Astrocyte (in vitro differentiated cells and primary cell): ENCODE measurements at regions not wholly inside any gene's neighbourhood (a gene's known extent, or its start where the extent isn't known, plus 50 kb on each side); places are given as distances from the start of the nearest gene placed in this dataset.

Source experiments
- DNase-seq: peaks from one replicate; pipeline ENCODE4 v3.0.0-alpha.2; 2010; ENCODE audit warnings: low read depth
- FAIRE-seq: peaks from 2 replicates; lab custom pipeline; 2011; peaks lifted over from hg19 to GRCh38; lab: Jason Lieb, UNC
- H2AFZ ChIP-seq: 2 replicates; pipeline ENCODE4 v1.6.0; 2012; ENCODE audit warnings: low read depth, low read length, inconsistent platforms
- H3K27ac ChIP-seq: 2 replicates; pipeline ENCODE4 v1.5.1; 2011; ENCODE audit warnings: low read depth, low read length, inconsistent platforms
- H3K27me3 ChIP-seq: 2 replicates; pipeline ENCODE4 v1.6.0; 2011; ENCODE audit warnings: low read length, inconsistent platforms; ENCODE audit not compliant: insufficient read depth
- H3K36me3 ChIP-seq: 2 replicates; pipeline ENCODE4 v1.5.1; 2011; ENCODE audit warnings: low read length, inconsistent platforms; ENCODE audit not compliant: insufficient read depth
- H3K4me1 ChIP-seq: 2 replicates; pipeline ENCODE4 v1.5.1; 2011; ENCODE audit warnings: low read length, inconsistent platforms; ENCODE audit not compliant: insufficient read depth
- H3K4me2 ChIP-seq: 2 replicates; pipeline ENCODE4 v1.6.0; 2012; ENCODE audit warnings: low read length, inconsistent platforms
- H3K4me3 ChIP-seq: 2 replicates; pipeline ENCODE4 v1.5.1; 2011; ENCODE audit warnings: low read depth, mild to moderate bottlenecking, low read length, inconsistent platforms; ENCODE audit not compliant: insufficient read depth
- H3K79me2 ChIP-seq: 2 replicates; pipeline ENCODE4 v1.6.0; 2012; ENCODE audit warnings: mild to moderate bottlenecking, low read length, inconsistent platforms; ENCODE audit not compliant: insufficient read depth
- H3K9ac ChIP-seq: 2 replicates; pipeline ENCODE4 v1.6.0; 2012; ENCODE audit warnings: mild to moderate bottlenecking, low read length, inconsistent platforms
- H3K9me3 ChIP-seq: 2 replicates; pipeline ENCODE4 v1.5.1; 2012; ENCODE audit warnings: low read depth, mild to moderate bottlenecking, low read length, inconsistent platforms; ENCODE audit not compliant: insufficient read depth
- H4K20me1 ChIP-seq: 2 replicates; pipeline ENCODE4 v1.6.0; 2012; ENCODE audit warnings: low read length, inconsistent platforms; ENCODE audit not compliant: insufficient read depth
- H3K27ac Mint-ChIP-seq: one replicate; pipeline ENCODE4 v1.8.0; 2021; ENCODE audit warnings: mild to moderate bottlenecking, mixed read lengths; ENCODE audit not compliant: unreplicated experiment
- H3K27me3 Mint-ChIP-seq: one replicate; pipeline ENCODE4 v1.8.0; 2021; ENCODE audit warnings: low read depth, mixed read lengths; ENCODE audit not compliant: unreplicated experiment
- H3K36me3 Mint-ChIP-seq: one replicate; pipeline ENCODE4 v1.8.0; 2021; ENCODE audit warnings: low read depth, mixed read lengths; ENCODE audit not compliant: unreplicated experiment
- H3K4me1 Mint-ChIP-seq: one replicate; pipeline ENCODE4 v1.8.0; 2021; ENCODE audit warnings: low read depth, mixed read lengths; ENCODE audit not compliant: unreplicated experiment
- H3K4me3 Mint-ChIP-seq: one replicate; pipeline ENCODE4 v1.8.0; 2021; ENCODE audit warnings: mild to moderate bottlenecking, moderate library complexity, mixed read lengths; ENCODE audit not compliant: unreplicated experiment
- H3K9me3 Mint-ChIP-seq: one replicate; pipeline ENCODE4 v1.8.0; 2021; ENCODE audit warnings: mild to moderate bottlenecking, mixed read lengths; ENCODE audit not compliant: unreplicated experiment
- EZH2 ChIP-seq: IDR thresholded peaks from 2 replicates; pipeline ENCODE4 v1.6.1; 2012; ENCODE audit warnings: mild to moderate bottlenecking, low read length, inconsistent platforms; ENCODE audit not compliant: insufficient read depth
- TF ChIP-seq, protein P1 (sequence below): IDR thresholded peaks from 2 replicates; pipeline ENCODE4 v1.5.1; 2011; ENCODE audit warnings: low read depth, mild to moderate bottlenecking, inconsistent platforms, low read length, moderate library complexity; ENCODE audit not compliant: insufficient read depth

DNA sequence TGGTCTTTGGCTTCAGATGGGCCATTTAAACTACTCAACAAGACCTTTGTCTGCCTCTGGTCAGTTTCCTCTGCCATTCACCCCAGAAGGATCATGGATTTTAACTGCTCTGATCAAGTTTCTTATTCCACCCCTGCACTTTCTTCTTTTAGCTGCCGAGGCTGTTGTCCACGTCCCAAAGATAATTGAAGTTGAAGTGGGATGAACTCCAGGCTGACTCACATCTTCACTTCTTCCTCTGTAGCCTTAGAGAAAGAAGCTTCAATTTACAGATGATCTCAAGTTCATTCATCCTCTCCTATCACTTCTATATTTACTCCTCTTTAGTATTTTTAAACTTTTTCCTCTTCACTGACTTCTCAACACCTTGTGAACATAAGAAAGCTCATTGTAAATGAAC lies 651.6 kb downstream of the UTRN start:
- no peak overlapping the region for H3K27ac ChIP-seq

DNA sequence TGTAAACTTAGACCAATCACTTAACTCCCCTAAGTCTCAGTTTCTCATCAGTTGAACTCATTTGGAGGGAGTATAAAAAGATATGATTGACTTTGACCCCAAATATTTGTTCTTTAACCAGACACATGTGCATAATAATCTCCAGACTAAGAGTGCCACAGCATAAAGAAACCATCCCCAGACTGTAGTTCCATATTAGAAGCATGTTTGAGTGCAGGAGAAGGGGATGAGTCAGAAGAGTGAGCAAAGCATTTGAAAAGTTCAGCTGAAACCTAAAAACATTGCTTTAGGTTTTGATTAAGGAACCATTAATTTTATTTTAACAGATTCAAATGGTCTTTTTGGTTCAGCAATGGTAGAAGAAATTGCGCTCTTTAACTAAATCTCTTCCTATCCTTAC lies 654.8 kb downstream of the UTRN start:
- Histone ChIP-seq H2AFZ (no peak overlapping the region), H3K4me1 (peaks cover 3% of the 10 kb centered on the region), H3K36me3 (no peaks in the 10 kb centered on the region), H3K27me3 (no peaks in the 10 kb centered on the region), H3K9me3 (no peaks in the 10 kb centered on the region), H3K4me2 (no peak overlapping the region), H3K4me3 (no peak overlapping the region), H3K79me2 (no peaks in the 10 kb centered on the region), H3K9ac (no peak overlapping the region), H3K27ac (no peak overlapping the region), H4K20me1 (no peaks in the 10 kb centered on the region)
- Mint-ChIP-seq H3K4me1 (peaks cover 8% of the 10 kb centered on the region), H3K4me3 (no peak overlapping the region), H3K27me3 (no peaks in the 10 kb centered on the region), H3K27ac (no peak overlapping the region), H3K9me3 (no peaks in the 10 kb centered on the region), H3K36me3 (no peaks in the 10 kb centered on the region)
- FAIRE-seq = no peak
- DNase-seq = peak; percentile 39
- TF ChIP-seq, protein P1, sequence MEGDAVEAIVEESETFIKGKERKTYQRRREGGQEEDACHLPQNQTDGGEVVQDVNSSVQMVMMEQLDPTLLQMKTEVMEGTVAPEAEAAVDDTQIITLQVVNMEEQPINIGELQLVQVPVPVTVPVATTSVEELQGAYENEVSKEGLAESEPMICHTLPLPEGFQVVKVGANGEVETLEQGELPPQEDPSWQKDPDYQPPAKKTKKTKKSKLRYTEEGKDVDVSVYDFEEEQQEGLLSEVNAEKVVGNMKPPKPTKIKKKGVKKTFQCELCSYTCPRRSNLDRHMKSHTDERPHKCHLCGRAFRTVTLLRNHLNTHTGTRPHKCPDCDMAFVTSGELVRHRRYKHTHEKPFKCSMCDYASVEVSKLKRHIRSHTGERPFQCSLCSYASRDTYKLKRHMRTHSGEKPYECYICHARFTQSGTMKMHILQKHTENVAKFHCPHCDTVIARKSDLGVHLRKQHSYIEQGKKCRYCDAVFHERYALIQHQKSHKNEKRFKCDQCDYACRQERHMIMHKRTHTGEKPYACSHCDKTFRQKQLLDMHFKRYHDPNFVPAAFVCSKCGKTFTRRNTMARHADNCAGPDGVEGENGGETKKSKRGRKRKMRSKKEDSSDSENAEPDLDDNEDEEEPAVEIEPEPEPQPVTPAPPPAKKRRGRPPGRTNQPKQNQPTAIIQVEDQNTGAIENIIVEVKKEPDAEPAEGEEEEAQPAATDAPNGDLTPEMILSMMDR = no peak
- no peak for TF ChIP-seq EZH2

More for the DNA sequence above, 651.6 kb downstream of the UTRN start:
- peak; percentile 20 for FAIRE-seq
- no peak overlapping the region for H3K27ac Mint-ChIP-seq
- H3K9me3 Mint-ChIP-seq = no peaks in the 10 kb centered on the region
- no peaks in the 10 kb centered on the region for H3K36me3 Mint-ChIP-seq
- no peak overlapping the region for H3K4me3 Mint-ChIP-seq
- H3K27me3 Mint-ChIP-seq = no peaks in the 10 kb centered on the region
- H3K79me2 ChIP-seq = no peaks in the 10 kb centered on the region
- H3K27me3 ChIP-seq = no peaks in the 10 kb centered on the region
- H2AFZ ChIP-seq = no peak overlapping the region
- H3K4me2 ChIP-seq = no peak overlapping the region
- H3K9ac ChIP-seq = no peak overlapping the region
- H3K9me3 ChIP-seq = no peaks in the 10 kb centered on the region
- no peaks in the 10 kb centered on the region for H4K20me1 ChIP-seq
- H3K4me3 ChIP-seq = no peak overlapping the region
- H3K36me3 ChIP-seq = no peaks in the 10 kb centered on the region
- peaks cover 8% of the 10 kb centered on the region for H3K4me1 Mint-ChIP-seq
- peak; percentile 41 for DNase-seq
- no peak for TF ChIP-seq EZH2
- TF ChIP-seq, protein P1 = no peak
- peaks cover 3% of the 10 kb centered on the region for H3K4me1 ChIP-seq

DNA sequence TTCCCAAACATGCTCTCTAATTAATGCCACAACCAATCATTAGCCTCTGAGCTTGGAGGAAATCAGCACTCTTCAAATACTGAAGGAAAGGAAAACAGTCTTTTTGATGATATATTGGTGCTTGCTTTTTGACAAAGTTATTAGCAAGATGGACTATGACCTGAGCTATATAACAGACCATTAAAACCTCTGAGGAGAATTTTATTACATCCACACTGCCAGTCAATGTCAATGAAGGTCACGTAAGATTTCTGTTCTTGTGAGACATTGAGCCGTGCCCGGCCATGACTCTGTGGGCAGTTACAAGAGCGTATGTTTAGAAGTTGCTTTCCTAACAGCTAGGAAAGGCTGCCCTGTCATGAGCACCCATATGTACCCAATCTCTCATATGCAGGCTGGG lies 659.0 kb downstream of the UTRN start:
- H3K4me1 ChIP-seq = no peaks in the 10 kb centered on the region
- H3K27me3 ChIP-seq = no peaks in the 10 kb centered on the region
- no peak overlapping the region for H3K4me2 ChIP-seq
- H3K9me3 ChIP-seq = no peaks in the 10 kb centered on the region
- H4K20me1 ChIP-seq = no peaks in the 10 kb centered on the region
- H3K4me3 Mint-ChIP-seq = no peak overlapping the region
- no peak overlapping the region for H3K9ac ChIP-seq
- no peaks in the 10 kb centered on the region for H3K36me3 ChIP-seq
- DNase-seq (no peak), FAIRE-seq (no peak)
- no peak overlapping the region for H3K27ac ChIP-seq
- H3K27me3 Mint-ChIP-seq = no peaks in the 10 kb centered on the region
- TF ChIP-seq EZH2 = no peak
- TF ChIP-seq, protein P1 = no peak
- no peak overlapping the region for H3K27ac Mint-ChIP-seq
- H3K4me1 Mint-ChIP-seq = peaks cover 8% of the 10 kb centered on the region
- H3K79me2 ChIP-seq = no peaks in the 10 kb centered on the region
- no peak overlapping the region for H2AFZ ChIP-seq
- H3K36me3 Mint-ChIP-seq = no peaks in the 10 kb centered on the region
- H3K4me3 ChIP-seq = no peak overlapping the region
- H3K9me3 Mint-ChIP-seq = no peaks in the 10 kb centered on the region
